ENCODE measurements at regions not wholly inside any gene's neighbourhood (a gene's known extent, or its start where the extent isn't known, plus 50 kb on each side); places are given as distances from the start of the nearest gene placed in this dataset.
"Not testable (repeated sequence)": the region's sequence is repeated elsewhere in the genome, so short reads cannot be mapped to it uniquely, and the experiment has no call there.

GRCh38 chrX:140422501-140422900 is 82.4 kb downstream of the SOX3 start:
- no peak overlapping the region for H3K27ac ChIP-seq
- TF ChIP-seq CTCF (conservative IDR thresholded peaks at IDR 0.05; ENCODE audit: low read depth, low read length), result no peak
- no peaks in the 10 kb centered on the region for H3K4me1 ChIP-seq (ENCODE audit: low read depth, poor library complexity, severe bottlenecking)
- H3K79me2 ChIP-seq (ENCODE audit: insufficient read depth, low read depth), result no peaks in the 10 kb centered on the region
- H2AFZ ChIP-seq (ENCODE audit: low read depth), result no peak overlapping the region
- no peak overlapping the region for H3K4me3 ChIP-seq (IDR thresholded peaks at IDR 0.05; ENCODE audit: insufficient read depth, low read depth, low read length)
- H3K27me3 ChIP-seq (ENCODE audit: insufficient read depth, low read depth), result no peaks in the 10 kb centered on the region
- H3K4me2 ChIP-seq, result no peak overlapping the region
- no peaks in the 10 kb centered on the region for H4K20me1 ChIP-seq (ENCODE audit: insufficient read depth)
- H3K36me3 ChIP-seq (ENCODE audit: insufficient read depth), result no peaks in the 10 kb centered on the region
- H3K9ac ChIP-seq, result no peak overlapping the region

GRCh38 chrX:140402131-140402530 is 102.7 kb downstream of the SOX3 start:
- H3K27me3 ChIP-seq (ENCODE audit: insufficient read depth, low read depth); H3K4me3 ChIP-seq (IDR thresholded peaks at IDR 0.05; ENCODE audit: insufficient read depth, low read depth, low read length); H3K27ac ChIP-seq; H4K20me1 ChIP-seq (ENCODE audit: insufficient read depth); H3K4me1 ChIP-seq (ENCODE audit: low read depth, poor library complexity, severe bottlenecking); H3K4me2 ChIP-seq; H3K9ac ChIP-seq; H3K36me3 ChIP-seq (ENCODE audit: insufficient read depth); H2AFZ ChIP-seq (ENCODE audit: low read depth); H3K79me2 ChIP-seq (ENCODE audit: insufficient read depth, low read depth): not testable (repeated sequence)

GRCh38 chrX:140396326-140396725 is 108.5 kb downstream of the SOX3 start:
- H3K27me3 ChIP-seq (ENCODE audit: insufficient read depth, low read depth); H2AFZ ChIP-seq (ENCODE audit: low read depth); H3K4me3 ChIP-seq (IDR thresholded peaks at IDR 0.05; ENCODE audit: insufficient read depth, low read depth, low read length): not testable (repeated sequence)

GRCh38 chrX:140393507-140393906 is 111.4 kb downstream of the SOX3 start:
- Histone ChIP-seq H3K9ac (no peak overlapping the region), H3K27ac (no peak overlapping the region), H2AFZ (ENCODE audit: low read depth) (no peak overlapping the region), H3K36me3 (ENCODE audit: insufficient read depth) (no peaks in the 10 kb centered on the region), H3K4me3 (IDR thresholded peaks at IDR 0.05; ENCODE audit: insufficient read depth, low read depth, low read length) (no peak overlapping the region), H3K4me2 (no peak overlapping the region), H3K4me1 (ENCODE audit: low read depth, poor library complexity, severe bottlenecking) (no peaks in the 10 kb centered on the region), H3K79me2 (ENCODE audit: insufficient read depth, low read depth) (no peaks in the 10 kb centered on the region), H4K20me1 (ENCODE audit: insufficient read depth) (no peaks in the 10 kb centered on the region), H3K27me3 (ENCODE audit: insufficient read depth, low read depth) (no peaks in the 10 kb centered on the region)
- TF ChIP-seq CTCF (conservative IDR thresholded peaks at IDR 0.05; ENCODE audit: low read depth, low read length), result no peak

More at GRCh38 chrX:140396326-140396725, 108.5 kb downstream of the SOX3 start:
- H4K20me1 ChIP-seq (ENCODE audit: insufficient read depth); H3K36me3 ChIP-seq (ENCODE audit: insufficient read depth); H3K79me2 ChIP-seq (ENCODE audit: insufficient read depth, low read depth); H3K27ac ChIP-seq; H3K9ac ChIP-seq; H3K4me1 ChIP-seq (ENCODE audit: low read depth, poor library complexity, severe bottlenecking); H3K4me2 ChIP-seq: not testable (repeated sequence)

GRCh38 chrX:140391313-140391712 is 113.6 kb downstream of the SOX3 start:
- Histone ChIP-seq H2AFZ (ENCODE audit: low read depth) (no peak overlapping the region), H3K9ac (no peak overlapping the region), H3K79me2 (ENCODE audit: insufficient read depth, low read depth) (no peaks in the 10 kb centered on the region), H3K4me3 (IDR thresholded peaks at IDR 0.05; ENCODE audit: insufficient read depth, low read depth, low read length) (no peak overlapping the region), H3K27me3 (ENCODE audit: insufficient read depth, low read depth) (no peaks in the 10 kb centered on the region), H4K20me1 (ENCODE audit: insufficient read depth) (no peaks in the 10 kb centered on the region), H3K27ac (no peak overlapping the region), H3K36me3 (ENCODE audit: insufficient read depth) (no peaks in the 10 kb centered on the region), H3K4me2 (no peak overlapping the region), H3K4me1 (ENCODE audit: low read depth, poor library complexity, severe bottlenecking) (no peaks in the 10 kb centered on the region)
- TF ChIP-seq CTCF (conservative IDR thresholded peaks at IDR 0.05; ENCODE audit: low read depth, low read length), result no peak

All from KMS-11 (cell line).